ENCODE measurements at regions not wholly inside any gene's neighbourhood (a gene's known extent, or its start where the extent isn't known, plus 50 kb on each side); places are given as distances from the start of the nearest gene placed in this dataset.

- TF ChIP-seq EP300 (IDR thresholded peaks at IDR 0.05; ENCODE audit: borderline replicate concordance in 1 of 2, low read depth in 2 of 2, low read length in 2 of 2) (no peak), CHD2 (IDR thresholded peaks at IDR 0.05; ENCODE audit: low read length) (no peak)
Observed at GRCh38 chr3:29144807-29145206, 136.1 kb upstream of the RBMS3 start.

Data from H1 (cell line).